HL-60 (cell line): ENCODE measurements at regions not wholly inside any gene's neighbourhood (a gene's known extent, or its start where the extent isn't known, plus 50 kb on each side); places are given as distances from the start of the nearest gene placed in this dataset.

Source experiments
- DNase-seq, 2 experiments: peaks; one replicate each; pipeline ENCODE4 v3.0.0-alpha.2; 2010 to 2020; ENCODE audit warnings: low read depth in 1 of 2, low spot score in 1 of 2
- H3K27ac ChIP-seq: fragments of 250-450 bp; sonication (Bioruptor Pico); replicated peaks from 2 replicates; pipeline ENCODE4 v1.5.1; 2020; ENCODE audit warnings: mild to moderate bottlenecking, moderate library complexity
- H3K27me3 ChIP-seq: fragments of 250-450 bp; sonication (Bioruptor Pico); 2 replicates; pipeline ENCODE4 v1.5.1; 2021; ENCODE audit warnings: mild to moderate bottlenecking, moderate library complexity; ENCODE audit not compliant: insufficient read depth, poor library complexity, severe bottlenecking
- H3K4me3 ChIP-seq: replicated peaks from 2 replicates; pipeline ENCODE4 v1.5.1; 2011; ENCODE audit warnings: mild to moderate bottlenecking, control low read depth, low read length; ENCODE audit not compliant: insufficient read depth
- GABPA ChIP-seq: IDR thresholded peaks from 2 replicates; pipeline ENCODE4 v1.6.1; 2012; ENCODE audit warnings: low read depth
- POLR2AphosphoS5 ChIP-seq: IDR thresholded peaks from 2 replicates; pipeline ENCODE4 v1.6.1; 2012; ENCODE audit warnings: low read depth
- SPI1 ChIP-seq: IDR thresholded peaks from 2 replicates; pipeline ENCODE4 v1.6.1; 2012; ENCODE audit warnings: low read depth, mild to moderate bottlenecking, borderline replicate concordance
- TF ChIP-seq, protein P1 (sequence below): IDR thresholded peaks from 2 replicates; pipeline ENCODE4 v1.6.1; 2012; ENCODE audit warnings: low read depth; ENCODE audit not compliant: insufficient replicate concordance
- TF ChIP-seq, protein P2 (sequence below): IDR thresholded peaks from one replicate; pipeline ENCODE4 v1.5.1; 2011; ENCODE audit warnings: low read length, control low read depth, inconsistent platforms; ENCODE audit not compliant: insufficient read depth

DNA sequence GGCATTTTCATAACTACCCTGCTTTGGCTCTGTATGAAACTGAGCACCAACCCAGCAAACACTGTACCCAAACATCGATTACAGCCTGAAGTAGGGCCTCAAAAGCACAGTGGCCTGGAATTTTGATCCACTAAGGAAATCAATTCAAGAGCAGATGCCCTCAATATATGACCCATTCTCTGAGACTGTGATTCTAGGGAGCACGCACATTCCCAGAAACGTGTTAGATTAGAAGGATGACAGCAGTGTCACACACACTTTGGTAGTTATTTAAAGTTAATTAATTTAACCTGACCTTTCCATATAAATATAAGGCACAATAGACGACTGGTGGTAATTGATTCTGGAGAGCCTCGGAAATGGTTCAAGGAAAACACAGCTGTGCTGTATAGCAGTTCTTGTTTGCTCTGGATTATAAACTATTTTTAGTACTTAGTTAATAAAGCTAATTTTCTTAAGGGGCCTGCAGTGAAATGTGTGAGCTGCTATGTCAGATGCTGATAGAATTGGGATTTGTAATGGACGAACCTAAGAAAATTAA lies 126.3 kb upstream of the ZNF385D start:
- no peak for TF ChIP-seq POLR2AphosphoS5
- no peak overlapping the region for H3K4me3 ChIP-seq
- H3K27me3 ChIP-seq = no peaks in the 10 kb centered on the region
- DNase-seq = no peak
- H3K27ac ChIP-seq = no peak overlapping the region

DNA sequence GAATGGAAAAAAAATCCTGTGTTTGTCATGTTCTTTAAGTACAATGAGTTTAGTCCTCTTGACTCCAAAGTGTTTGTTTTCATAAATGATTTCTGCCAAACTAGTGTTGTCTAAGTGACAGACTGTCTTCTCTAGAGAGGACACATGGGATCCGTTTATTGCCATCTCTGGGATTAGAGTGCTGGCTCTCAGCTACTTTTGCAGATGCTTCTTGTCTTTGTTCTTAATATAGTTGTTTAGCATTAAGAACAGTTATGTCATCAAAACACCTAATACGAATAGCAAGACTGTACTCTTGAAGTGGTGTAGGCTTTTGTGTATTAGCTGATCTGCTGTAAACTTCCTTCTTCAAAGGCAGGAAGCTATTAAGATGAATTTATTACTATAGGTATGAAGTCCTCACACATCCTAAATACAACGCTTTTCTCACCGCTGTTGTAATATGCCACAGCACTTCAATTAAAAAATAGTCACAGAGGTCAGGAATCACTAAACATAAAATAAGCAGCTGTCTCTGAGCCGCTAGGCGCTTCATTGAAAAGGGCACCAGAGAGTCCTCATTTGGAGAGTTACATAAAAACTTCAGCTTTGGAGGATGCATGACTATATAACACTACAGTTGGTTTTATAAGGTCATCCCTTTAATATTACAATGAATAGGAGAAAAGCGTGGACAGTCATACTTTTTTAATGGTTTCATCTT lies 128.3 kb upstream of the ZNF385D start:
- no peak for TF ChIP-seq SPI1
- no peak for TF ChIP-seq GABPA
- TF ChIP-seq, protein P1, sequence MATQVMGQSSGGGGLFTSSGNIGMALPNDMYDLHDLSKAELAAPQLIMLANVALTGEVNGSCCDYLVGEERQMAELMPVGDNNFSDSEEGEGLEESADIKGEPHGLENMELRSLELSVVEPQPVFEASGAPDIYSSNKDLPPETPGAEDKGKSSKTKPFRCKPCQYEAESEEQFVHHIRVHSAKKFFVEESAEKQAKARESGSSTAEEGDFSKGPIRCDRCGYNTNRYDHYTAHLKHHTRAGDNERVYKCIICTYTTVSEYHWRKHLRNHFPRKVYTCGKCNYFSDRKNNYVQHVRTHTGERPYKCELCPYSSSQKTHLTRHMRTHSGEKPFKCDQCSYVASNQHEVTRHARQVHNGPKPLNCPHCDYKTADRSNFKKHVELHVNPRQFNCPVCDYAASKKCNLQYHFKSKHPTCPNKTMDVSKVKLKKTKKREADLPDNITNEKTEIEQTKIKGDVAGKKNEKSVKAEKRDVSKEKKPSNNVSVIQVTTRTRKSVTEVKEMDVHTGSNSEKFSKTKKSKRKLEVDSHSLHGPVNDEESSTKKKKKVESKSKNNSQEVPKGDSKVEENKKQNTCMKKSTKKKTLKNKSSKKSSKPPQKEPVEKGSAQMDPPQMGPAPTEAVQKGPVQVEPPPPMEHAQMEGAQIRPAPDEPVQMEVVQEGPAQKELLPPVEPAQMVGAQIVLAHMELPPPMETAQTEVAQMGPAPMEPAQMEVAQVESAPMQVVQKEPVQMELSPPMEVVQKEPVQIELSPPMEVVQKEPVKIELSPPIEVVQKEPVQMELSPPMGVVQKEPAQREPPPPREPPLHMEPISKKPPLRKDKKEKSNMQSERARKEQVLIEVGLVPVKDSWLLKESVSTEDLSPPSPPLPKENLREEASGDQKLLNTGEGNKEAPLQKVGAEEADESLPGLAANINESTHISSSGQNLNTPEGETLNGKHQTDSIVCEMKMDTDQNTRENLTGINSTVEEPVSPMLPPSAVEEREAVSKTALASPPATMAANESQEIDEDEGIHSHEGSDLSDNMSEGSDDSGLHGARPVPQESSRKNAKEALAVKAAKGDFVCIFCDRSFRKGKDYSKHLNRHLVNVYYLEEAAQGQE = no peak
- TF ChIP-seq, protein P2, sequence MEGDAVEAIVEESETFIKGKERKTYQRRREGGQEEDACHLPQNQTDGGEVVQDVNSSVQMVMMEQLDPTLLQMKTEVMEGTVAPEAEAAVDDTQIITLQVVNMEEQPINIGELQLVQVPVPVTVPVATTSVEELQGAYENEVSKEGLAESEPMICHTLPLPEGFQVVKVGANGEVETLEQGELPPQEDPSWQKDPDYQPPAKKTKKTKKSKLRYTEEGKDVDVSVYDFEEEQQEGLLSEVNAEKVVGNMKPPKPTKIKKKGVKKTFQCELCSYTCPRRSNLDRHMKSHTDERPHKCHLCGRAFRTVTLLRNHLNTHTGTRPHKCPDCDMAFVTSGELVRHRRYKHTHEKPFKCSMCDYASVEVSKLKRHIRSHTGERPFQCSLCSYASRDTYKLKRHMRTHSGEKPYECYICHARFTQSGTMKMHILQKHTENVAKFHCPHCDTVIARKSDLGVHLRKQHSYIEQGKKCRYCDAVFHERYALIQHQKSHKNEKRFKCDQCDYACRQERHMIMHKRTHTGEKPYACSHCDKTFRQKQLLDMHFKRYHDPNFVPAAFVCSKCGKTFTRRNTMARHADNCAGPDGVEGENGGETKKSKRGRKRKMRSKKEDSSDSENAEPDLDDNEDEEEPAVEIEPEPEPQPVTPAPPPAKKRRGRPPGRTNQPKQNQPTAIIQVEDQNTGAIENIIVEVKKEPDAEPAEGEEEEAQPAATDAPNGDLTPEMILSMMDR = no peak
- no peak for TF ChIP-seq POLR2AphosphoS5
- Histone ChIP-seq H3K27ac (no peak overlapping the region), H3K4me3 (no peak overlapping the region), H3K27me3 (no peaks in the 10 kb centered on the region)
- no peak for DNase-seq

DNA sequence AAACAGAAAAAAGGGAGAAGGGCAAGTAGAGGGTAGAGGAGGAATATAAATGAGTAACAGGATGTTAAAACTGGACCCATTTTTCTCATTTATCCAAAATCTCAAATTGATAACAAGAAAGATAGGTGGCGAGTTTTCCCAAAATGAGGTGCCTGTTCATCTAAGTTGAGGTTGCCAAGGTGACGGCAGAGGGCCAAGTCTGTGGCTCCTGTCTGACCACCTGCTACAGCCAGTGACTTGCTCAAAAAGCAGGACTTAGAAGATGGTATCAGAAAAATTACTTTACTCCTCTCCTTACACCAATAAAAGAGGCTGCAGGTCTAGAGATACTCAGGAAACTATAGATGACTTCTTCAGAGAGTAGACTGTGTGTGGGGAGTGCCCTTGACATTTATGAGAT lies 137.6 kb upstream of the ZNF385D start:
- DNase-seq = no peak
- Histone ChIP-seq H3K27me3 (no peaks in the 10 kb centered on the region), H3K27ac (no peak overlapping the region), H3K4me3 (no peak overlapping the region)
- TF ChIP-seq SPI1 (no peak), GABPA (no peak), POLR2AphosphoS5 (no peak)
- TF ChIP-seq, protein P2 = no peak
- TF ChIP-seq, protein P1 = no peak

DNA sequence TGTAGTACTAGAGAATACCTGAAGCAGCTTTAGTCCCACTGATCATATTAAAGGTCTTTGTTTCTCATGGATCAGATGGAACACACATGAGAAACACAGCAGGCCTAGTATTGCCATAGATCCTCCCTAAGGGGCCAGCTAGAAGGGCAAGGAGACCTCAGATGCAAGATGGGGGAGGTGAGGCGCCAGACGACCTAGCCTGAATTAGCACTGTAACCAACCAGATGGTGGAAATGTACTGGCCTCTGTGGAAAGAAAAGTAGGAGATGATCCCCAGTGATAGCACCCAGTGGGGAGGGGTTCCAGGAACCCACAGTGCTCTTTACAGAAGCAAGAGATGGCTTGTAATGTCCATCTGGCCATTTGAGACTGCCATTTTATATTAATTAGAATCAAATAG lies 138.2 kb upstream of the ZNF385D start:
- Histone ChIP-seq H3K27ac (no peak overlapping the region), H3K4me3 (no peak overlapping the region), H3K27me3 (no peaks in the 10 kb centered on the region)
- TF ChIP-seq GABPA (no peak), SPI1 (no peak), POLR2AphosphoS5 (no peak)
- TF ChIP-seq, protein P2 = no peak
- TF ChIP-seq, protein P1 = no peak
- DNase-seq = no peak
